BLaER1 treated with 17β-estradiol and CSF1 and Interleukin-3, amounts not matched to agents 10 nM and 100 nM (cell line): ENCODE measurements at regions not wholly inside any gene's neighbourhood (a gene's known extent, or its start where the extent isn't known, plus 50 kb on each side); places are given as distances from the start of the nearest gene placed in this dataset.

Experiments used
- H3K27ac ChIP-seq, 11 experiments: shearing (Covaris generic); formaldehyde crosslinking; 2 replicates each; pipeline ENCODE4 v1.8.1; 2022
- H3K27me3 ChIP-seq, 11 experiments: shearing (Covaris generic); formaldehyde crosslinking; 2 replicates each; pipeline ENCODE4 v1.8.1; 2022
- H3K36me3 ChIP-seq, 11 experiments: shearing (Covaris generic); formaldehyde crosslinking; 2 replicates each; pipeline ENCODE4 v1.8.1; 2022
- H3K4me1 ChIP-seq, 10 experiments: shearing (Covaris generic); formaldehyde crosslinking; 2 replicates each; pipeline ENCODE4 v1.8.1; 2022
- H3K4me2 ChIP-seq, 11 experiments: shearing (Covaris generic); formaldehyde crosslinking; 2 replicates each; pipeline ENCODE4 v1.8.1; 2022
- H3K4me3 ChIP-seq, 10 experiments: shearing (Covaris generic); formaldehyde crosslinking; 2 replicates each; pipeline ENCODE4 v1.8.1; 2022
- H3K9ac ChIP-seq, 11 experiments: shearing (Covaris generic); formaldehyde crosslinking; 2 replicates each; pipeline ENCODE4 v1.8.1; 2022
- H3K9me3 ChIP-seq, 11 experiments: shearing (Covaris generic); formaldehyde crosslinking; replicated peaks in 1 of 11; 2 replicates each; pipeline ENCODE4 v1.8.1; 2022
- H4K20me1 ChIP-seq, 11 experiments: shearing (Covaris generic); formaldehyde crosslinking; 2 replicates each; pipeline ENCODE4 v1.8.1; 2022
- Cebpa-rat ChIP-seq, 11 experiments: shearing (Covaris generic); IDR thresholded peaks; 2 replicates each; pipeline ENCODE4 v1.8.1; 2022

GRCh38 chr2:223545830-223546229, 56.3 kb downstream of the SCG2 start:
- no peak for TF ChIP-seq Cebpa-rat (IDR thresholded peaks at IDR 0.05)
- no peaks in the 10 kb centered on the region for H3K9me3 ChIP-seq
- H3K4me3 ChIP-seq = no peak overlapping the region
- H3K27ac ChIP-seq = no peak overlapping the region
- no peak overlapping the region for H3K4me2 ChIP-seq
- 0 out of 20 replicates have a peak, but pooled peaks cover 0 to 3% (median 0%) of the 10 kb centered on the region in 10 experiments for H3K4me1 ChIP-seq
- no peaks in the 10 kb centered on the region for H3K27me3 ChIP-seq
- no peak overlapping the region for H3K9ac ChIP-seq
- H3K36me3 ChIP-seq = no peaks in the 10 kb centered on the region
- no peaks in the 10 kb centered on the region for H4K20me1 ChIP-seq
